ENCODE measurements at regions not wholly inside any gene's neighbourhood (a gene's known extent, or its start where the extent isn't known, plus 50 kb on each side); places are given as distances from the start of the nearest gene placed in this dataset.

- TF ChIP-seq, protein P1, sequence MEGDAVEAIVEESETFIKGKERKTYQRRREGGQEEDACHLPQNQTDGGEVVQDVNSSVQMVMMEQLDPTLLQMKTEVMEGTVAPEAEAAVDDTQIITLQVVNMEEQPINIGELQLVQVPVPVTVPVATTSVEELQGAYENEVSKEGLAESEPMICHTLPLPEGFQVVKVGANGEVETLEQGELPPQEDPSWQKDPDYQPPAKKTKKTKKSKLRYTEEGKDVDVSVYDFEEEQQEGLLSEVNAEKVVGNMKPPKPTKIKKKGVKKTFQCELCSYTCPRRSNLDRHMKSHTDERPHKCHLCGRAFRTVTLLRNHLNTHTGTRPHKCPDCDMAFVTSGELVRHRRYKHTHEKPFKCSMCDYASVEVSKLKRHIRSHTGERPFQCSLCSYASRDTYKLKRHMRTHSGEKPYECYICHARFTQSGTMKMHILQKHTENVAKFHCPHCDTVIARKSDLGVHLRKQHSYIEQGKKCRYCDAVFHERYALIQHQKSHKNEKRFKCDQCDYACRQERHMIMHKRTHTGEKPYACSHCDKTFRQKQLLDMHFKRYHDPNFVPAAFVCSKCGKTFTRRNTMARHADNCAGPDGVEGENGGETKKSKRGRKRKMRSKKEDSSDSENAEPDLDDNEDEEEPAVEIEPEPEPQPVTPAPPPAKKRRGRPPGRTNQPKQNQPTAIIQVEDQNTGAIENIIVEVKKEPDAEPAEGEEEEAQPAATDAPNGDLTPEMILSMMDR (IDR thresholded peaks at IDR 0.05 in 4 of 5, conservative IDR thresholded peaks at IDR 0.05 in 1 of 5), result no peak
- TF ChIP-seq POLR2A (IDR thresholded peaks at IDR 0.05), result no peak
These were observed 240.1 kb downstream of the HAPSTR1 start for GRCh38 chr16:9331503-9331902.
